GF-D8 (cell line): ENCODE measurements at regions not wholly inside any gene's neighbourhood (a gene's known extent, or its start where the extent isn't known, plus 50 kb on each side); places are given as distances from the start of the nearest gene placed in this dataset.
"Not testable (repeated sequence)": the region's sequence is repeated elsewhere in the genome, so short reads cannot be mapped to it uniquely, and the experiment has no call there.

Experiments used
- DNase-seq: peaks from one replicate; lab custom pipeline; 2025; lab: John Stamatoyannopoulos, UW

DNA sequence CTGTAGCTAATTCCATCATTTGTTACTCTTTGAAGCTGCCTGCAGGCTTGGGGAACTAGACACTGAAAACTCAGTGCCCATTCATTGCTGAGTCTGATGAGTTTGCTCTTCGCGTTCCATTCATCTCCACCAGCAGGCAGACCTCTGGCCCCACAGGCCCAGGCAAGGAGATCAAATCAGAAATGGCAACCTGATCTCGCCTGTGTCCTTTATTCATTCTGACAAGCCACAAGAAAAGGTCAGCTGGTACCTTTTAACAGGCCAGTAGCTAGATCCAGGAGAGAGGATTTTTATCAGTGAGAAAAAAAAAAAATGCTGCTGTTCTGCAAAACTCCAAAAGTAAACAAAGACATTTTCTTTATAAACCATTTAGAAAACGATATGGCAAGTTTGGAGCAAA is 742.5 kb downstream of the ETS1 start:
- no peak for DNase-seq

DNA sequence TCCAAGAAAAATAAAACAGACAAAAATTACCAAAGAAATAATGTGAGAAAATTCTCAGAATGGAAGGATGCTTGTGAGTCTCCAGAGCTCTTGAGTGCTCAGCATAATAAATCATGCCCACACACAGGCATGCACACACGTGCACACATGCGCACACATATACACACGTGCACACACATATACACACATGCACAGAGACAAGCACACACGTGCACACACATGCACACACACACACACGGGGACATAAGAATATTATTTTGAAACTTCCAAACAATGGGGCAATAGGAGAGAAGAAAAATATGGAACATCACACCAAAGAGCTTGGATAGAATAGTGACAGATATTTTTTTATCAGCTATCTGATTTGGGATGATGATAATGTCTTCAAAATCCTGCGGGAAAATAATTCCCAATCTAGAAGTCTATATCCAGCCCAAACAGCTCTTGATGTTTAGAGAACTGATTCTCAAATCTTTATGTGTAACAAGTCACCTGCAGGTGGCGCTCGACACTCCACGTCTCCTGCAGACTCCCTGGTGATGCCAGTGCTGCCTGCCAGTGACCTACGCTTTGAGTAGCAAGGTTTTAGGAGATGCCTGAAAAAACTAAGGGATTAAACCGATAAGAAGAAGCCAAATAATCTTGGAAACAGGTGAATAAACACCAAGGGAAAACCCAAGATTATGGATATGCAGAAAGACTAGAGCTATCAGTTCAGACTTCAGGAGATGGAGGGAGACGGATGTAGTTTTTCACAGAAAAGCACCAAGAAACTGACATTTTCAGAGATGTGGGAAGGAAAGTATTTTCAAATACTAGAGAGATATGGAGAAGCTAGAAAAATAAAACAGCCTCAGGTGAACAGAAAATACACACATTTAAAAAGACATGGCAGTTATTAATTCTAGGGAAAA is 743.6 kb downstream of the ETS1 start:
- peak; percentile 28 for DNase-seq

DNA sequence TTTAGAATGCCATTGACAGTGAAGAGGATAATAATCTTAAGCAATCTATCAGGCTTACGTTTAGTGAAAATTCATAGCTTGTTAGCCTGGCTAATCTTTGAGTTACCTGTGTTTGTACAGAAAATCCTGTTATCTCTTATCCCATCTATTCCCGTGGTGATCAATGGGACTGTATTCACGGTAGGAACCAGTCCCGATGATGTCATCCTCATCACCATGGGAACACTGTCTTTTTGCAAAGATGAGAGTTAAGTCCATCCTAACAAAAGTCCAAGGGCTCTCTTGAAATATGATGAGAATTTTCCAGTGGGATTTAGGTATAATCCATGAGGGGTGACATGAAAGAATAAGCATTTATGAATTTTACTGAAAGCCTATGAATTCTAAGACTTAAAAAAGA is 762.2 kb downstream of the ETS1 start:
- no peak for DNase-seq

DNA sequence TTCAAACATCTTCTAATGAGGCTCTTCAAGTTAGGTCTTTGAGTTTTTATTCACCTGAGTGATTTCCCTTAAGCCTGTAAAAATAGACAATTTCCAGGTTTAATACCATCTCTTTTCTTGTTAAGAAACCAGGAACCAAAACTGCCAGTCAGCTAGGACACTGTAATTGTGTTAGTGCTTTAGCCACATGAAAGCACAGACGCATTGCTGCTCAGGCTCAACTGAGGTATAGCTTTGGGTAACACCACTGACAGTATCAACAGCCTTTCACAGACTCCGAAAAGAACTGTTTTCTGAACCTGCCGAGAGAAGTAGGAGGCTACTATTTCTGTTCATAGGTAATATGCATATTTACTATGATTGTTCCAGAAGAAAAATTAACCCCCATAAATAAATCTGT is 768.7 kb downstream of the ETS1 start:
- DNase-seq: no peak

DNA sequence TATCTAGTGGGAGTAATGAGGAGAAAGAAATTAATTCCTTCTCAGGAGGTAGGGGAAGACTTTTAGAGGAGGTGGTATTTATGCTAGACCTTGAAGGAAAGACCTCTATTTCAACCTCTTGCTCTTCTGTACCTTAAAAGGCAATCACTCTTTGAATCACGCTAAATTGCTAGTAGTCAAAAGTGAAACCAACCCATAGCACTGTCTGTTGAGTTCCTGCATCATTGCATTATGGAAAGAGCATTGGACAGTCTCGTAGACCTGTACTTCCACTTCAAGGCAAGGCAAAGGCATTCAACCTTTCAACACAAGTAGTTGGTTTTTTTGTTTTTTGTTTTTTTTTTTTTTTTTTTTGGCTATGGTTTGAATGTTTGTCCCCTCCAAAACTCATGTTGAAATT is 770.4 kb downstream of the ETS1 start:
- DNase-seq: no peak

DNA sequence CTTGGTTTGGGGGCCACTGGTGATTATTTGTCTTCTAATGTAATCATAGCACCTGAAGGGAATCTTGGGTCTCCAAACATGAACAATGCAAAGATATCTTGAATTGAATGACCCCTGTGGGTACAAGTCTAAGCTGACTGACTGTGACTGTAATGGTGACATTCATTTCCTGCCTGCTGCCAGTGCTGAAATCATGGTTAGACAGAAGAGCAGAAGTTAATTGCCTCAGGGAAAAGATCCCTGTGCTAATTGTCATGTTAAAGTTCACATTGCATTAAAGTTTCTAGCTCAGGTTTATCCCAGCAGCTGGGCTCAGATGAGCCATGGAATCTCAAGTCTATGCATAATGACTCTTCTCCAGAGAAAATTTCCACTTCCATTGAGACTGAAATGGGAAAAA is 772.0 kb downstream of the ETS1 start:
- DNase-seq: no peak

DNA sequence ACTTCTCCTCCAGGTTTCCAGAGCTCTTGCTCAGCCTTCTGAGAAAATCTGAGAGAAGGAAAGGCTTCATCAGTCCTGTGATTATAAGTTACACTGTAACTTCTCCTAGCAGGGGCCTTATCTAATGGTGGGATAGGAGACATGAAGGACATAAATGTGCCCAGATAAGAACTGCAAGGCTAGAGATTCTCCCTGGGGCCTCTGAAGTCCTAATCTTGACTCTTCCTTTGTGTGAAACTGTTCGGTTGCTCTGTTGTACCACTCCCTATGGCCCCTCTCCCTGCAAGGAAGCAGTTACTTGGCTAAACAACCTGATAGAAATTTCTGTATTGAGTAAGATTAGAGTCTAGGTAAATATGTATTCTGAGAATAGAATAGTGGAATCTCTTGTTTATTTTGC is 780.9 kb downstream of the ETS1 start:
- DNase-seq: no peak

DNA sequence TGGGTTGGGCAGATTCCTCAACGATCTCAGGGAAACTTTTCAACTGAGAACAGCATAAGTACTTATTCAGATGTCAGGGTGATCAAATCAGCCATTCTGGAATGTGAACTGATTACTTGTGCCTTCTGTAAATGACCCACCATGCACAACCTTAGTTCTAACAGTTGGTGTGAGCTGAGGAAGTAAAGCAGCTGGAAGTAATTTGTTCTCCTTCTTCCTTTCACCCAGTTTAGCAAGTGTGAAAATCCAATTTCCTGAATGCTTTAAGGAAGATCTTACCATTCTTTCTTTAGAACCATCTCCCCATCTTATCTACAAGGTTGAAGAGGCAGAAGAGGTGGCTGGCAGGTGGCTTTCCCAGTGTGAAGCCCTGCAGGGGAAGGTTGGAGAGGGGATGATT is 781.6 kb downstream of the ETS1 start:
- DNase-seq: no peak

DNA sequence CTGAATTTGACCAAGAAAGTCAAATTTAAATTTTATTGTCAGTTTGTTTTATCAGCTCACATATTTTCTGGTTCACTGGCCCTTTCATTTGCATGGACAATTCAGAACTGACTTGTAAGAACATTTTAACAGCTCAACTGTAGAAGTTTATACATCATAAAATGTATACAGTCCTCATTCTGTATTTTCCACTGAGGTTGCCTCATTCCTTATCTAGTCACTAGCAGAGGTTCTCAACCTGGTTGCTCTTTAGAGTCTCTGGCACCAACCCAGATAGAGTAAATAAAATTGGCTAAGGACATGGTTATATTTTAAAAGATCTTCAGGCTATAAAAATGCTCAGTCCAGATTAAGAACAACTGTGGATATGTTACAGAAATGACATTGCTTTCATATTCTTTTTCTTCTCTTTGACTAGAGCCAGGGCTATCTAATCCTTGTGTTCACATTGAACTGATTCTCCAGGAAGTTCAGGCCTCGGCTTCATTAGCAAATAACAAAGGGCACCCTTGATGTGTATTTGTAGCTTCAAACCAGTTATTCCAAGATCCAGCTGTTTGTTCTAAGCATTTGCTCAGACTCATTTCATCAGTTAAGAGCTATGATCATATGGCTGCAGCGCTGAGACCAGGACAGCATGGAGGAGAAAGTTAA is 782.5 kb downstream of the ETS1 start:
- DNase-seq: no peak

DNA sequence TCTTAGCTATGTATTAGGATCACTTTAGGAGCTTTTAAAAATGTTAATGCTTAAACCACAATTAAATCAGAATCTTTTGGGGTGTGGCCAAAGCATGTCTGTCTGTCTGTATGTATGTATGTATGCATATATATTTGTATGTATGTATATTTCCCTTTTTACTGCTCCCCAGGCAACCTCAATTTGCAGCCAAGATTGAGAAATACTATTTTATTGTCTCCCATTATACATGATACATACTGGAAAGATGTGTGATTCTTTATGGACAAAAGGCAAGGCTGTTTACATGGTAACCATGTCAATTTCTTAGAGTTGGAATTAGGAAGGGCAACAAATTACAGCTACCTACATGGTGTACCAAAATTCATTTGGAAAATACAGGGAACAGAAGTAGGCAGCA is 783.6 kb downstream of the ETS1 start:
- no peak for DNase-seq

DNA sequence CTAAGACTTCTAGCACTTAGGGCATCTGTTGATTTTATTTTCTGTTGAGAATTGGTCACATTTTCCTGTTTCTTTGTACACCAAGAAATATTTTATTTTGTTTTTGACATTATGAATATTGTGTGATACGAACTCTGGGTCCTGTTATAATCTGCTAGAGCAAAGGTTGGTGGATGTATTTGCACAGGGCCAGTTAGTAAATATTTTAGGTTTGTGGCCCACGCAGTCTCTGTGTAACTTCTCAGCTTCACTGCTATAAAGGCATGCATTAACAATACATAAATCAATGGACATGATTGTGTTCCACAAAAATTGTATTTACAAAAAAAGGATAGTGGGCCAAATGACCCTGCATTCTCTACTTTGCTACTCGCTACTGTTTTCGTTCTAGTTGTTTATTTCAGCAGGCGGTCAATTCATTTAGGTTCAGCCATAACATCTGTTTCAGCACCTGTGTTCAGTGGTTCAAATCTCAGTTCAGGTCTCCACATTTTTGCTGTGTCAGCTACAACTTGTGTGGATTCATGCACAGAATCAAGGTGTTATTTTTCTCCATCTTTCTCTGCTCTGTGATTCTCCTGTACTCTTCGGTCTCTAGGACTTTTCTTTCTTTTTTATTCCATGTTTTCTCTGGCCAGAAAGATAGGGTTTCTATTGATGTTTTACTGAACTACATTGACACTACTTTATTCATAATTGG is 786.2 kb downstream of the ETS1 start:
- no peak for DNase-seq

DNA sequence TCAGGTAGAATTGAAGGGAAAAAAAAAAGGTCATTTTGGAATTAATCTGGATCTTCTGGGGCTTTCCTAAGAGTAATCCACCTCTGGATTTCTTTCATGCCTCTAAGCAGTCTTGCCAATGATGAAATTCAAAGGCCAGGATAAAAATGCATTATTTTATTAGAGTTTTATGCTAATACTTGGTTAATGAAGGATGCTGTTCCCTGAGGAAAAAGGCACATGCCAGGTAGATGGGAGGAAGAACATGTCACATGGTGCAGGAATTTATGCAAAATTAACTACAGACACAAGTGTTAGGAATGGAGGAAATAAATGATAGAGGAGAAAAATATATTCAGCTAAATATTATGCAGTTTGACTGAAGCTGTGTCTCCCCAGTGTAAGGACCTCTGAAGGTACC is 792.0 kb downstream of the ETS1 start:
- no peak for DNase-seq

DNA sequence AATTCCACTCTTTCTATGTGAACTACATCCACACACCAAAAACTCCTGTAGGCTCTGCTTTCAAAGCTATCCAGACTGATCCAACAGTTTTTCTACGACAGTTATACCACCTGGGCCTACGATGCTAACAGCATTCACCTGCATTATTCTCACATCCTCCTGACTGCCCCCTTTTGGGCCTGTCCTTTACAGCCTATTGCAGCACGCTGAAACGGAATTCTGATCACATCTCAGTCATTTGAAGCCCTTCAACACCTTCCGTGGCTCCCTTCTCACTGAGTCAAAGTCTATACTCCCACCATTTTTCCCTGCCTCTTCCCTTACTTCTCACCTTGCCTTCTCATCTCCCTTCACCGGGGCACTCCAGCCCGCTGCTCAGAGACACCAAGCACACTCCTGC is 791.3 kb upstream of the KIRREL3 start:
- no peak for DNase-seq

DNA sequence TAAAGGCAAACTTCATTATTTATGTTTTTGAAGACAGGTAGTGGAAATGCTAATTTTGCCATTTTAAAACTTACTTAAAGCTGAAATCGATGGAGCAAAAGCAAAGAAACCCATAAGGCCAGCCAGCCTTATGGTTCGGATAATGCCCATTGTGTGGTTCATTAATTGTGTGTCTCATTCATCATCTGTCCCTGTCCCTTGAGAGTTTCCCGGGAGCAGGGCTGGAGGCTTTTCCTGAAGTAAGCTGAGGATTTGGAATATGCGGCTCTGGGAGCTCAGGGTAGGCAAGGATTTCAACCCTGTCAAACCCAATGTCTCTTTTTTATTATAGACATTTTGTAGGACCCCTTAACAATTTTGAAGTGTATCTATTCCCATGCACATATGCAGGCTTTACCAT is 790.0 kb upstream of the KIRREL3 start:
- no peak for DNase-seq

DNA sequence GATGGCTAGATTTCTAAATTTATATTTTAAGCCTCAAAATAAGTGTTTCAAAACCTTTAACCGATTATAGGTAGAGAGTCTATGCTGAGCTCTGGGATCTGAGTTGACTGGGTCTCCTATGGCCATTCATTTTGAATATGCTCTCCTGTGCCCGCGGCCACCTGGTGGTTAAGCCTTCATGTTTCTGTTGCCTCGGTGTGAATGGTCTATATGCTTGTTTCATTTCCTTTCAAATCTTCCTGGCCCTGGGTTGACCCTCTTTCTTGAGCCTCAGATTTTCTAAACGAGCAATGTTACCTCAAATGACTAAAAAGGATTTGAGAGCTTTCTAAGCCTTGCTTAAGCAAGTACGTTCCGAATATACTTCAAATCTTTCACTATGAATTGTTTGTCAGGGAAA is 789.4 kb upstream of the KIRREL3 start:
- DNase-seq: no peak

DNA sequence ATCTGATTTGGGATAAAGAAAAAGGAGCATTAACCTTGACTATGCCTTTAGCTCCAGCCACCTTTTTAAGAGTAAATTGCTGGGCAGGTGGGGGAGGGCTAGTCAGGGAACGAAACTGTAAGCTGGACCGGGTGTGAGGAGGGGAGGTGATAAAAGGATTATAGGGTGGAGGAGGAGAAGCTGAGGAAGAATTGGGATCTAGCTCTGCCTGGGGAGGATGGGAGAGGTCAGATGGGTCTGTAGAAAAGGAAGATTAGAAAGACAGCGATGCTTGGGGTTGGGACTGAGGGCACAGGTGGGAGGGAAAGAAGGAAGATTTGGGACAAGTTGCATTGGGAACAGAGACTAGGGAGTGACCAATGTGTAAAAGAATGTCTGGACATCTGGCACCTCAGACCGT is 772.4 kb upstream of the KIRREL3 start:
- not testable (repeated sequence) for DNase-seq

DNA sequence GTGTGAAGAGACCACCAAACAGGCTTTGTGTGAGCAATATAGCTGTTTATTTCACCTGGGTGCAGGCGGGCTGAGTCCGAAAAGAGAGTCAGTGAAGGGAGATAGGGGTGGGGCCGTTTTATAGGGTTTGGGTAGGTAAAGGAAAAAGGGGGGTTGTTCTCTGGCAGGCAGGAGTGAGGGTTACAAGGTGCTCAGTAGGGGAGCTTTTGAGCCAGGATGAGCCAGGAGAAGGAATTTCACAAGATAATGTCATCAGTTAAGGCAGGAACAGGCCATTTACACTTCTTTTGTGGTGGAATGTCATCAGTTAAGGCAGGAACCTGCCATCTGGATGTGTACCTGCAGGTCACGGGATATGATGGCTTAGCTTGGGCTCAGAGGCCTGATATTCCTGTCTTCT is 768.4 kb upstream of the KIRREL3 start:
- not testable (repeated sequence) for DNase-seq

DNA sequence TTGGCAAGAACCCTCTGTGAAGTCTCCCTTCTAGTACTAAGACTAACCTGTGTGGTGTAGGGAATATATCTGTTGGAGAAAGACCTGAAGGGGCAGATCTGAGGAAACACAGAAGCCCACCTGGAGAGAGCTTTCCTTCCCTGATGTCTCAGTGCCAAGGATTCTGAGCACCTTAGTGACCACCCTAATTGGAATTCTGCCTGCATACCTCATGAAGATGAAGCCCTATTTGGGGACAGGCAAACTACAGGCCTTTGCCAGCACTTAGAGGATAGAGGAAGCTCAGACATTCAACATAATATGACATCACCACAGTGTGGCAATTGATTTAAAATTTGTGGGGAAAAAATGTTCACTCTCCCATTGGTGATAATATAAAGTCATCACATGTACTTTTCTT is 766.2 kb upstream of the KIRREL3 start:
- no peak for DNase-seq

DNA sequence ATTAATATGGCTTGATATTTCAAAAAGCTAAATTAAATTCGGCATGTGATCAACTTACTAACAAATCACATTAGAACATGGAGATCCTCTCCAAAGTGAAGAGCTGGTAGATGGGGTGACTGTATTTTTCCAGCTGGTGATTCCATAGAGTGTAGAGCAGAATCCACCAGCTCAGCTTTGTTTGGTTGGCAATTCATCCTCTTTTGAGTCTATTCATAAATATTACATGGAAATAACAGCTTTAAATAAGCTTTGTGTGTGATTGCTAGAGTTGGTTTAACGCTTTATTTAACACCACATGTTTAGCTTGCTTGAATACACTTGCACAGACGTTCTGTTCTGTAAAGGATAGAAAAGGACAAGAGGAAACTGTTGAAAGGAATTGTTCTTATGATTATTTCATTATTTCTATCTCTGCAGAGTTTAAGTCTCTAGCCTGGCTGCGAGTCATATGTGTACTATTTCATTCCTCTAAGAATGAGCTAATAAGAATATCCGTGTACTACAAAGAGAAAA is 738.3 kb upstream of the KIRREL3 start:
- no peak for DNase-seq

DNA sequence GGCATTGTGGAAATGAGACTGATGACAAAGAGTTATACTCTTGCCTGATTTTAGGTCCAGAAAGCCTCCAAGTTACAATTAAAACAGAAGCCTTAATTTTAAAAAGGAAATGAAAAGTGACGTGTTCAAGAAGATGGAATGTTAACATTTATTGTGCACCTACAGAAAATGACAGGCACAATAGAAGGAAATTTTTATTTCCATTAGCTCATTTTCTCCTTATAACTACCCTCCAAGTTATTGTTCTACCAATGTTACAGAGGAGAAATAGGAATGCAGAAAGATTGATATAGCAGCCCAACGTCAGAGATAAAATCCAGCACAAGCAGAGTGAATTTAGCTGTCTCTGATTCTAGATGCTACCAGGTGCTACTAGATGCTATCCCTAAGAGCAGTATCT is 736.9 kb upstream of the KIRREL3 start:
- no peak for DNase-seq

DNA sequence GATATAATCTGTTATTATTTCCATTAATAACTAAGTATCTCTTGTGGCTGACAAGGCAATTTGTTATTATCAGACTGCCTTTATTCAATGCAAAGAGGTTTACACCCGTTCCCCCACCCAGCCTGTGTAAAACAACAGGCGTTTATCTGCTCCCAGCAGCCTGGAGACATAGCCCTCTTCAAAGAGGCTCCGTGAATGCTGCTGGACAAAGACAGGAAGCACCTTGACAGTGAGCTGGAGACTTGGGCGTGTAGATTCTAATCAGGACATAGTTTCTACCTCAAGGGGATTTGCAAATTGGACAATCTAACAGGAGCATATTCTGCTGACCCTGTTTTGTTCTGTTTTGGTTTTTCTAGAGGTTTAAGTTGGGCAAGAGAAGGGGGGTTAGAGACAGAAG is 733.0 kb upstream of the KIRREL3 start:
- no peak for DNase-seq

DNA sequence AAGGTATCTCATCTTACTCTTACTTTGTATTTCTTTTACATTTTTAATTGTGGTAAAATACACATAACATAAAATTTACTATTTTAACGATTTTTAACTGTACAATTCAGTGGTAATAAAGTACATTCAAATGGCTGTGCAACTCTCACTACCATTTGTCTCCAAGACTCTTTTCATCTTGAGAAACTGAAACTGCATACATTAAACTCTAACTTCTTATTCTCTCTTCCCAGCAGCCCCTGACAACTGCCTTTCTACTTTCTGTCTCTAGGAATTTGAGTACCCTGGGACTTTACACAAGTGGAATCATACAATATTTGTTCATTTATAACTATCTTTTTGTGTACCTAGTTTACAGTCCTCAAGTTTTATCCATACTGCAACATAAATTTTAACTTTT is 725.8 kb upstream of the KIRREL3 start:
- DNase-seq: no peak

DNA sequence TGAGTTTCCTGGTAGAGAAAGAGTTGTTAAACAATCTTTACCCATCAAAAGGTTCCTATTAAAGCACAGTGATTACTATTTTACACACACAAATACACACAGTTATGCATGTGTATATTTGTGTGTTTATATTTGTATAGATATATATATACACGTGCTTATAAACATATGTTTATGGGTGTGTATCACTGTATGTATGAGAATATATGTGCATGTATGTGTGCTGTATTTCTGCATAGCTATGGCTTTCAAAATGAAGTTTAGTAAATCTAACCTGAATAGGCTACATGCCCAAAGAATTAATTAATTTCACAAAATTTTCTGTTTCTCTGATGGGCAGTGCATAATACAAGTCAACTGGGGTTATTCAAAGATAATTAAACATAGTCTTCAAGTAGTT is 723.1 kb upstream of the KIRREL3 start:
- no peak for DNase-seq
